AG09319 (cell line): ENCODE measurements at regions not wholly inside any gene's neighbourhood (a gene's known extent, or its start where the extent isn't known, plus 50 kb on each side); places are given as distances from the start of the nearest gene placed in this dataset.

Source experiments
- DNase-seq: peaks from one replicate; pipeline ENCODE4 v3.0.0-alpha.2; 2010; ENCODE audit warnings: low read depth; ENCODE audit errors: extremely low read depth
- TF ChIP-seq, protein P1 (sequence below): IDR thresholded peaks from 2 replicates; pipeline ENCODE4 v1.5.1; 2011; ENCODE audit warnings: low read depth, mild to moderate bottlenecking, inconsistent platforms, low read length, moderate library complexity

DNA sequence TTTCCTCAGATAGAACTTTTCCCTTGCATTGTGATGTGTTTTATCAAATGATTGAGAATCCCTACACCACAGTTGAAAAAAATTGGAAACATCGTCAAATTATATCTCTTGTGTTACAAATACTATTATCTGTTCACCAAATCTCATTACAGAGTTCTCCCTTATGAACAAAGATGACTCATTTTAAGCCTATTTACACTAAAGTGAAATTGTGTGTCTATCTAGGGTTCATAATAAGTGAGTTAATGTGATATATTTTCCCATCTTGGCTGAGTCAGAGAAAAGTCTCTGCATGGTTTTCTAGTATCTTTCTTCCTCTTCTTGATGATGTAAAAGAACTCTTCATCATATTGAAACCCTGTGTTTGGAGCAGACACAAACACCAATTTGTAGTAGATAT, 1263.3 kb upstream of the EYS start:
- DNase-seq: no peak
- TF ChIP-seq, protein P1, sequence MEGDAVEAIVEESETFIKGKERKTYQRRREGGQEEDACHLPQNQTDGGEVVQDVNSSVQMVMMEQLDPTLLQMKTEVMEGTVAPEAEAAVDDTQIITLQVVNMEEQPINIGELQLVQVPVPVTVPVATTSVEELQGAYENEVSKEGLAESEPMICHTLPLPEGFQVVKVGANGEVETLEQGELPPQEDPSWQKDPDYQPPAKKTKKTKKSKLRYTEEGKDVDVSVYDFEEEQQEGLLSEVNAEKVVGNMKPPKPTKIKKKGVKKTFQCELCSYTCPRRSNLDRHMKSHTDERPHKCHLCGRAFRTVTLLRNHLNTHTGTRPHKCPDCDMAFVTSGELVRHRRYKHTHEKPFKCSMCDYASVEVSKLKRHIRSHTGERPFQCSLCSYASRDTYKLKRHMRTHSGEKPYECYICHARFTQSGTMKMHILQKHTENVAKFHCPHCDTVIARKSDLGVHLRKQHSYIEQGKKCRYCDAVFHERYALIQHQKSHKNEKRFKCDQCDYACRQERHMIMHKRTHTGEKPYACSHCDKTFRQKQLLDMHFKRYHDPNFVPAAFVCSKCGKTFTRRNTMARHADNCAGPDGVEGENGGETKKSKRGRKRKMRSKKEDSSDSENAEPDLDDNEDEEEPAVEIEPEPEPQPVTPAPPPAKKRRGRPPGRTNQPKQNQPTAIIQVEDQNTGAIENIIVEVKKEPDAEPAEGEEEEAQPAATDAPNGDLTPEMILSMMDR: no peak

DNA sequence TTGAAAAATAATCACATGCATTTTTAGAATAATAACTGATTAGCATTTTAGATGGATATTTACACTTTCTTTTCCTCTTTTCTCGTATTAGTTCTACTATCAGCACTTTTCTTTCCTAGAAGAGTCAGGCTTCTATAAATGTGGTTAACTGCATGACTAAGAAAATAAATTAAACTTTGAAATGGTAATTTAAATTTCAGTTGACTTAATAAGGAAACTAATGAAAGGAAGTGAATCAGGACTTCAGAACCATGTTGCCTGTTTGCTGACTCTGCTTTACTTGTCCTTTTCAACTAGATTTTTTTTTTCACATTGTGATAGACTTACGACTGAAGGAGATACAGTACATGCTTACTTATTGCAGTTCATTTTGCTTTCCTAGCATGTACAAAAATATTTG, 1258.2 kb upstream of the EYS start:
- TF ChIP-seq, protein P1: no peak
- no peak for DNase-seq

DNA sequence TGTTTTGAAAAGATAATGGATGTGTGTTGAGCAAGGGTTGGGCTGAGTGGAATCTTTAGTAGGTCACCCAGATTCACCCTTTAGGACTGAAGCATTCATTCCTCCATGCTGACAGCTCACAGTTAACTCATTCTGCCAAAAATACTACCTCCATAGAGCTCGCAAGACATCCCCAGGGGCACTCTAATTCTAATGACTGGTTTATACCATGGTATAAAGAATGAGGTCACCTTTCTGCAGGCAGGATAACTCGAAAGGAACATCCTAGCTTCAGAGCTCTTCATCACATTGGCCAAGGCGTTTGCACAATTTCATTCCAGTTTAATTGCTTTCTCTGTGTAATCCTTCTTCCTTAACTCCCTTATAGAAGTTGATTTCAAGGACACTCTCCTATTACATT, 1257.2 kb upstream of the EYS start:
- no peak for DNase-seq
- TF ChIP-seq, protein P1: no peak

DNA sequence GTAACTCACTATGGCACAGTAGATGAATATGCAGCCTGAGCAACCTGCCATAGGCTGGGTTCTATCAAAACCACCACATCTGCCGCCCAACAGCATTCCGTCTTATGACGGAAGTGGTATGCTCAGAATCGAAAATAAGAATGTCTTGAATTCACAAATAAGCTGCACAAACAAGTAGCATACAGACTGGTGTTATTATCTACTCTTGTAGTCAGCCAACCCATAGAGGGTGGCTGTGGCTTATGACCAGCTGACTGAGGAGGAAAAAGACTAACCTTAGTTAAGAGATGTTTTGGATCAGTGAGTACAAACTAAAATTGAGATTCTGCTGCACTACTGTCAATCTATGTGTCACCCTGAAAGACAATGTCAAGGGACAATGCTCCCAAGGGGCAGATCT, 1255.1 kb upstream of the EYS start:
- TF ChIP-seq, protein P1: no peak
- DNase-seq: no peak

DNA sequence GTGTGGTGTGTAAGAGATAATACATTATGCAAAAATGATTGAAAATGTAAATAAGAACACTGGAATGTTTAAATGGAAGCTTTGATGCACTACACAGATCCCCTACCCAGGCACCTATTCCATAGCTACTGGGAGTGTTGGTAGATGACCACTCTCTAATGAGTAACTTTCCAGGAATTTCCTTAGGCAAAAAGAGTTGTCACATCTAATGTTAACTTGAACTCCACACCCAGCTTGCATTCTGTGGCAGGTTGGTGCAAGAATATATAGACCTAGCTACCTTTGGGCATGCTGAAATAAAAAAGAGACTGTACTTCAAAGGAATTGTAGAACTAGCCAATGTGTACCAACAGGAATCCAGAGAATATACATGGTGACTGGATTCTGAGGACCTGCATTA, 1254.2 kb upstream of the EYS start:
- no peak for DNase-seq
- TF ChIP-seq, protein P1: no peak

DNA sequence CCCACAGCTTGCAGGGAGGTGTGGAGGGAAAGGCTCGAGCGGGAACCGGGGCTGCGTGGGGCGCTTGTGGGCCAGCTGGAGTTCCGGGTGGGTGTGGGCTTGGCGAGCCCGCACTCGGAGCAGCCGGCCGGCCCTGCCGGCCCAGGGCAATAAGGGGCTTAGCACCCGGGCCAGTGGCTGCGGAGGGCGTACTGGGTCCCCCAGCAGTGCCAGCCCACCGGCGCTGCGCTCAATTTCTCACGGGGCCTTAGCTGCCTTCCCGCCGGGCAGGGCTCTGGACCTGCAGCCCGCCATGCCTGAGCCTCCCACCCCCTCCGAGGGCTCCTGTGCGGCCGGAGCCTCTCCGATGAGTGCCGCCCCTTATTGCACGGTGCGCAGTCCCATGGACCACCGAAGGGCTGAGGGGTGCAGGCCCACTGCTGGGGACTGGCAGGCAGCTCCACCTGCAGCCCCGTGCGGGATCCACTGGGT, 1242.2 kb upstream of the EYS start:
- DNase-seq: no peak
- TF ChIP-seq, protein P1: no peak

DNA sequence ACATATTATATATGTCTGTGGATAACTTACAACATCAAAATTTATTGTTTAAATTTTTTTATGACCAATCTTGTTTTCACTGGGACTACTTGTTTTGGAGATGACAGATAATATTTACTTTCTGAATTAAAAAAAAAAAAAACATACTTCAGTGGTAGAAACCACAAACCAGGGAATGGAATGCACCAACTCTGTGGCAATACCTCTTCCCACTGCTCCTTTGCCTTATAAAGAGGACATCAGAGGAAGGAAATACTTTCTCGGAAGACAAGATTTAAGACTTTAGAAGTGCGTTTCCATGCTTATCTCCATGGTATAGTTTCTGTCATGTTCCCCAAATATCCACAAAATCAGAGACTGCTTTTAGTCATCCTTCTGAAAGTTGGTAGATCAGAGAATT, 1241.1 kb upstream of the EYS start:
- no peak for DNase-seq
- TF ChIP-seq, protein P1: no peak
